NCI-H69 (cell line): ENCODE measurements at regions not wholly inside any gene's neighbourhood (a gene's known extent, or its start where the extent isn't known, plus 50 kb on each side); places are given as distances from the start of the nearest gene placed in this dataset.
A peak's percentile ranks its signal among the peaks of the same experiment; 100 is the strongest.
"Not testable (repeated sequence)": the region's sequence is repeated elsewhere in the genome, so short reads cannot be mapped to it uniquely, and the experiment has no call there.

ENCODE experiments used
- DNase-seq: peaks from one replicate; lab custom pipeline; 2025; lab: John Stamatoyannopoulos, UW

DNA sequence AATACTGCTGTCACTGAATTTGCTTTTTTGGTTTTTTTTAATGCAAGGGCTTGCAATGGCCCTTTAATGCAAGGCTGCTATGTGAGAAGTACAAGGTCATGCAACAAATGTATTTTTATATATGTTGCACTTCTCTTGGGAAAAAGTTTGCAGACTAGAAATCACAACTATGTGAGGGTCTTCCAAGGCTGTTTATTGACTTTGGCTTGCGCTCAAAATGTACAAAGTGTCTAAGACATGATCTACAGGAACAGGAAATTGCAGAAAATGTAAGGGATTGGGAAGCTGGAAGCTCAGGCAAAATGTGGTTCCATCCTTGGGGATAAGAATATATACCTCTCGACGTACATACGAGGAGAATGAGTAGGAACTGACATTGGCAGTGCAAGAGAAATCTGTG, 92.2 kb upstream of the F13A1 start:
- DNase-seq: no peak

DNA sequence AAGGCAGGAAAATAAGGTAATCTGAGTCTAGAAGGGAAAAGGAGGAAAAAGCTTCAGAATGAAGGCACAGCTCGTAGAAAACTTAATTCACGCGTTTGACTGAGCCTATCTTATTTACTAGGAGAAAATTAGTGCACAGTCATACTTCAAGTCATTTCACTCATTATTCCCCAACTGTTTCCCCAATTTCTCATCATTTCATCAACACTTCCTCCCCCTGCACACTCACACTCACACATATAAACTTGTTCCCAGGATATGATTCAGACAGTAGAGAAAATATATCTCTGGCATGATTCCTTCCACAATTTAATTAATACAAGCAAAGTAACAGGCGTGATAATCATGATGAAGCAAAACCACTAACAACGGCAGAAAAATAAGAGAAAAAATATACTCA, 94.5 kb upstream of the F13A1 start:
- no peak for DNase-seq

DNA sequence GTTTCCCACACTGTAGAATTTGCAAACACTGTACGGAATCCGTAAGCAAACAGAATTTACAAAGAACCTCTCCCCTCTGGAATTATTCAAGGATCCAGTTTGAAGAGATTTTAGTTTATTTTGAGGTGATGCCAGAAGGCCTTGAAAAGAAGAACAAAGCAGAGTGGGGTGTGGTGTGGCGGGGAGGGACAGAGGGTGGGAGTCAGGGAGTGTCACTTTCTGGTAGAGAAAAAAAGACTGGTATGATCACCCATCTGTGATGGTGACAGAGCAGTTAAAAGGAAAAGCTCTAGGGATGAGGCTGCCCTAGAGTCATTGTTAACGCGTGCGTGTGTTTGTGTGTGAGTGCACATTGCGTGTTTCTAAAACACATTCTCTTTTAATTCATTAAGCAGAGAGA, 97.0 kb upstream of the F13A1 start:
- DNase-seq: no peak

- no peak for DNase-seq
These were observed 98.0 kb upstream of the F13A1 start for GRCh38 chr6:6418421-6418820.

- no peak for DNase-seq
These were observed 99.6 kb upstream of the F13A1 start for GRCh38 chr6:6420107-6420506.

DNA sequence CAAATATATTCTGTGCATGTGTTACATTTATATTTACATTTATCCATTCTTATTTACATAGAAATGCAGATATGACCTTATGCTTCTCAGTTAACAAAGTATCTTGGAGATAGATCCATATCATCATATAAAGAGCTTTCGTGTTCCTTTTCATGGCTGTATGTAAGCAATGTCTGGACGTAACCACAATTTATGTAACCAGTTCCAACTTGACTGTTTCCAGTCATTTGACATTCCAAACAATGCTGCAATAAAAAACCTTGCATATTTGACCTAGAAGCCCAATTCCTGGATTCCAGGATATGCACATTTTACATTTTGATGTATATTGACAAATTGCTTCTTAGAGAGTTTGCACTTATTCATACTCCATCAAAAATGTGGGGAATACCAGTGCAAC, 113.7 kb upstream of the F13A1 start:
- DNase-seq: no peak

DNA sequence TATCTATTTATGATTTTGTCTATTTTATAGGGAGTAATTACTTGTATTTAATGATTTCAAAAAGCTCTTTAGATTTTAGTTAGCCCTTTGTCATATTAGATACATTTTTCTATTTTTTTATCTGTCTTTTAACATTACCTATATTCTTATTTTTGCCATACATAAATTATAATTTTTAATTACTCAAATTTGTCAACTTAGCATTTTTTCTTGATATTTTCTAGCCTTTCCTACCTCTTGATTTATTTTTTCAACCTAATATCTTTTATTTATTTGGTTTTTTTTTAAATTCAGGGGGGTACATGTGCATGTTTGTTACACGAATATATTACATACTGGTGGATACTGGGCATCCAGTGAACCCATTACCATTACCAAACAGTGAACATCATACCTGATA, 114.3 kb upstream of the F13A1 start:
- DNase-seq: no peak

GRCh38 chr6:6436366-6436765, 115.9 kb upstream of the F13A1 start:
- no peak for DNase-seq

DNA sequence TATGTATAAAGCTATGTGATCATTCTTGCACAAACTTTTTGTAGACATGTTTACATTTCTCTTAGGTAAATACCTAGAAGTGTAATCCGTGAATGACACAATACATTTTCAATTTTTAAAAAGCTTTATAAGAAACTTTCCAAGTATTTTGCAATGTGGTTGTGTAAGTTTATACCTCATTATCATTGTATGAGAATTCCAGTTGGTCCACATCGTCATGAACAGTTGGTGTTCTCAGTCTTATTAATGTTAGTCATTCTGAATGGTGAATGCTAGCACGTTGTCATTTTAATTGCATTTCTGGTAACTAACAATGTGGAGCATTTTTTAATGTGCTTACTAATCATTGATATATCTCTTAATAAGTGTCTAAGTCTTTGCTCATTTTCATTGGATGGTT, 116.5 kb upstream of the F13A1 start:
- no peak for DNase-seq

DNA sequence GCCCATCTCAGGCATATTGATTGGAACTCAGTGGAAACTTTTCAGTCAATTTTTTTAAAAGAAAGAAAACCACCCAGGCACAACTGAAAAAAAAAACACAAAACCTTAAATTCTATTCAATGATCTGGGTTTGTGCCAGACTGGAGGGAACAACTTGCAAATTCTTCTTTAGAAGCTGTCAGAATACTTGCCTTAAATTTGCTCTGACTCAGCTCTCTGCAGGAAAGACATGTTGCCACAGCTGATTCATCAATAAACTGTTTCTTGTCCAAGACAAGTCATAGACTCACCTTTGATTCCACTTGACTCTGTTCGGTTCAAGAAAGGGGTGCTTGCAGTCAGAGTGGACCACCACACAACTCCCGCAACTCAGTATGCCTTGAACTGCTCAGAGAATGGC, 117.8 kb upstream of the F13A1 start:
- no peak for DNase-seq

DNA sequence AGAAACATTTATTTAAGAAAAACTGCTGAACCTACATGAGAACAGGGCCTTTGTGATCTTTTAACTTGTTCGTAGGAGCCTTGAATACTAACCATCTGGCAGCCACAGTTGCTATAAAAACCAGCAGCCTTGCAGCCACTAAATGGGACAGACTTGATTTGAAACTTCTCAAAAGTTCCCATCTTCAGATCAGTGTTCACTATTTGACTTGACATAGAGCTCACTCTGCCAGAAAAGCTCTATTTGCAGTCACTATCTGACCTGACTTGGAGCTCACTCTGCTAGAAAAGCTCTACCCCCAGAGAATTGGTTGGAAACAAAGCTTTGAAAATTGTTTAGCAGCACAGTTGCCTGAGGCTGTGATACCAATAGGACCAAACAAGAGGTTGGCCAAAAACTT, 119.3 kb upstream of the F13A1 start:
- no peak for DNase-seq

GRCh38 chr6:6452002-6452401, 131.5 kb upstream of the F13A1 start:
- no peak for DNase-seq

DNA sequence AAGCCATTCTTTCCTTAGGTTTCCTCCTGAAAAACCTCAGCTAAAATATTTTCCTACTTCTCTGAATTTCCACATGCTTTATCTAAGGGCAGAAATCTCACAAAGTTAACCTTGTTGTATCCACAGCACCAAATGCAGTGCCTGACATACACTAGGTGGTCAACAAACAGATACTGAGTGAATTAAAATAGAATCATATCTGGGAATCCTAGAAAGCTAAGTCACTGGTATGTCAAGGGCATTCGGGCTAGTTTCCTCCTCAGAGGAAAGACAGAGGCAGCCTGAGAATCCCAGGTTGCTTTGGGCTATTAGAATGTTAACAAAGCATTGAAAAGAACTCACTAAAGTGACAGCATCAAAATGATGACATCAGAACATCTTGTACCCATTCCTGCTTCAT, 132.7 kb upstream of the F13A1 start:
- no peak for DNase-seq

GRCh38 chr6:6455272-6455671, 133.2 kb upstream of the LY86 start:
- DNase-seq: no peak

- DNase-seq: no peak
These were observed 130.3 kb upstream of the LY86 start for GRCh38 chr6:6458172-6458571.

DNA sequence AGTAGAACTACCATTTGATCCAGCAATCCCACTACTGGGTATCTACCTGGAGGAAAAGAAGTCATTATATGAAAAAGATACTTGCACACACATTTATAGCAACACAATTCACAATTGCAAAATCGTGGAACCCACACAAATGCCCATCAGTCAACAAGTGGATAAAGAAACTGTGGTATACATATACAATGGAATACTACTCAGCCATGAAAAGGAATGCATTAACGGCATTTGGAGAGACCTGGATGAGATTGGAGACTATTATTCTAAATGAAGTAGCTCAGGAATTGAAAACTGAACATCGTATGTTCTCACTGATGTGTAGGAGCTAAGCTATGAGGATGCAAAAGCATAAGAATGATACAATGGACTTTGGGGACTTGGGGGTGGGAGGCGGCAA, 128.6 kb upstream of the LY86 start:
- not testable (repeated sequence) for DNase-seq

- no peak for DNase-seq
These were observed 128.1 kb upstream of the LY86 start for GRCh38 chr6:6460416-6460815.

DNA sequence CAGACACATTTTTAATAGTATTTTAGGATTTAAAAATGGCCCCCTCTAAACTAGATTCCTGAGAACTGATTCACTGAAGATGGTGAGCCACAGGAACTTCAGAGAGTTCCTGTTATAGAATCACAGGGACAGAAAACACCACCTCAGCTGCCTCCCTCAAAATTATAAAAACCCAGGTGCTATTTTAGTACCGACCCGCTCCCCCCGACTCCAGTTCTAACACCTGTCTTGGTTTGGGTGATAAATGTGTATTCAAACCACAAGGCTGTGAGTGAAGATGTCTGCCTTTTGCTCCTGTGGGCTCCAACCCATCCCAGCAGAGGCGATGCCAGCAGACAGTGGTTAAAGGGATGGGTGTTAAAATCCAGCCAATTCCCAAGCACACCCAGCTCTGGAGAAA, 127.4 kb upstream of the LY86 start:
- DNase-seq: no peak

DNA sequence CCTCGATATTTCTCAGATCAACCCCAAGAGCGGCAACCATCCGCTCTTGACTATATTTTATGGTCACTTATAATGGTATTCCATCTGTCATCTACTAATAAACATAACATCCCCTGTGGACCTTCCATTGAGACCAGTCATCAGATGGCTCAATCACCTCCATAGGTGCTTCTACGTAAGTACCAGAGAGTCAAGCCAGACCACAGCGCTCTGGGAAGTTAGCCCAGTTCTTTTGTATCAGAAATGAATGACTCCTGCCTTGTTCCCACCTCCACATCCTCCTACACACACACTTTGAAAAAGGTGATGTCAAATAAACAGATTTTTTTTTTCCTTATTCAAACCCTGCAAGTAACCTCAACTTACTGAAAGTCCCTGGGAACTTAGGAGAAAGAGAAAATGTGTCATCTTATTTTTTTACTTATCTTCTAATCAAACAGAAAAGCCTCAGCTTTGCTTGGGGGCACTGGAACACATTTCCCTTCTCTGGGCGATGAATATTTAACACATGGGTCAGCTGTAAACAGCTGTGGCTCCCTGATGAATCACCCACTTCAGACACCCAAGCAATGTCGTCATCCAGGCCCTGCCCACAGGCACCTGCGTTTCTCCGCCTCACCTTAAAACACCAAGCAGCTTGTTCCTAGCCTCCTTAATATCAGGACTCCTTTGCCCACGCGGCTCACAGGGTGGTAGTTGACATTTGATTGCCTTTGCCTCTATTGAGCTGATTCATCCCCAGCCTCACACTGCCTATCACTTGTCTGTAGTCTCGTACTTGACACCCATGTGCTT, 121.4 kb upstream of the LY86 start:
- peak; percentile 6 for DNase-seq

- DNase-seq: no peak
These were observed 119.4 kb upstream of the LY86 start for GRCh38 chr6:6469074-6469473.

- DNase-seq: no peak
These were observed 118.4 kb upstream of the LY86 start for GRCh38 chr6:6470123-6470522.

GRCh38 chr6:6471276-6471675, 117.2 kb upstream of the LY86 start:
- DNase-seq: no peak

- peak; percentile 83 for DNase-seq
These were observed 114.2 kb upstream of the LY86 start for GRCh38 chr6:6474170-6474920.

- no peak for DNase-seq
These were observed 108.7 kb upstream of the LY86 start for GRCh38 chr6:6479785-6480184.
